ENCODE measurements at regions not wholly inside any gene's neighbourhood (a gene's known extent, or its start where the extent isn't known, plus 50 kb on each side); places are given as distances from the start of the nearest gene placed in this dataset.

GRCh38 chrX:115940348-115940747 lies 230.2 kb upstream of the AGTR2 start:
- DNase-seq (ENCODE audit: extremely low spot score), result no peak
- POLR2A ChIA-PET, result no interaction called here
- CTCF ChIA-PET, result interaction anchor here (1.4 kb wide), 1 partner anchor 9 kb away, joined by 6 read pairs; no protein-coding TSS in a partner anchor
- TF ChIP-seq NFRKB (IDR thresholded peaks at IDR 0.05), result no peak
- no peak for TF ChIP-seq ZNF384 (IDR thresholded peaks at IDR 0.05)
- TF ChIP-seq FOXM1 (IDR thresholded peaks at IDR 0.05; ENCODE audit: borderline replicate concordance), result no peak
- no peak for TF ChIP-seq TARDBP (IDR thresholded peaks at IDR 0.05)
- TF ChIP-seq ELF4 (IDR thresholded peaks at IDR 0.05), result no peak
- no peak for TF ChIP-seq SUZ12 (IDR thresholded peaks at IDR 0.05)
- TF ChIP-seq ARNT (IDR thresholded peaks at IDR 0.05), result no peak
- no peak for TF ChIP-seq L3MBTL2 (conservative IDR thresholded peaks at IDR 0.05)
- TF ChIP-seq HDGF (IDR thresholded peaks at IDR 0.05; ENCODE audit: borderline replicate concordance), result no peak
- TF ChIP-seq BHLHE40 (IDR thresholded peaks at IDR 0.05; ENCODE audit: borderline replicate concordance), result no peak
- TF ChIP-seq FOXA1 (IDR thresholded peaks at IDR 0.05), result no peak
- TF ChIP-seq CTBP1 (IDR thresholded peaks at IDR 0.05; ENCODE audit: borderline replicate concordance), result no peak
- TF ChIP-seq SP1 (IDR thresholded peaks at IDR 0.05), result no peak
- no peak for TF ChIP-seq FOXK2 (IDR thresholded peaks at IDR 0.05)
- TF ChIP-seq LEF1 (IDR thresholded peaks at IDR 0.05; ENCODE audit: borderline replicate concordance), result no peak
- TF ChIP-seq, protein P1, sequence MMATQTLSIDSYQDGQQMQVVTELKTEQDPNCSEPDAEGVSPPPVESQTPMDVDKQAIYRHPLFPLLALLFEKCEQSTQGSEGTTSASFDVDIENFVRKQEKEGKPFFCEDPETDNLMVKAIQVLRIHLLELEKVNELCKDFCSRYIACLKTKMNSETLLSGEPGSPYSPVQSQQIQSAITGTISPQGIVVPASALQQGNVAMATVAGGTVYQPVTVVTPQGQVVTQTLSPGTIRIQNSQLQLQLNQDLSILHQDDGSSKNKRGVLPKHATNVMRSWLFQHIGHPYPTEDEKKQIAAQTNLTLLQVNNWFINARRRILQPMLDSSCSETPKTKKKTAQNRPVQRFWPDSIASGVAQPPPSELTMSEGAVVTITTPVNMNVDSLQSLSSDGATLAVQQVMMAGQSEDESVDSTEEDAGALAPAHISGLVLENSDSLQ (IDR thresholded peaks at IDR 0.05), result no peak

- no peak for TF ChIP-seq TARDBP (IDR thresholded peaks at IDR 0.05)
- no peak for TF ChIP-seq FOXK2 (IDR thresholded peaks at IDR 0.05)
- no peak for TF ChIP-seq L3MBTL2 (conservative IDR thresholded peaks at IDR 0.05)
- no peak for TF ChIP-seq CTBP1 (IDR thresholded peaks at IDR 0.05; ENCODE audit: borderline replicate concordance)
- TF ChIP-seq BHLHE40 (IDR thresholded peaks at IDR 0.05; ENCODE audit: borderline replicate concordance), result no peak
- TF ChIP-seq ZNF384 (IDR thresholded peaks at IDR 0.05), result peak; percentile 100
- TF ChIP-seq ELF4 (IDR thresholded peaks at IDR 0.05), result no peak
- ChIA-PET POLR2A (interaction anchor here (1.6 kb wide), 1 partner anchor 9 kb away, joined by 3 read pairs; no protein-coding TSS in a partner anchor), CTCF (interaction anchor here (0.7 to 1.4 kb wide), 3 partner anchors 8 to 43 kb away, joined by 4 to 5 read pairs (median 4); no protein-coding TSS in a partner anchor)
- DNase-seq (ENCODE audit: extremely low spot score), result peak; percentile 83
Observed at GRCh38 chrX:115940888-115941332, 229.6 kb upstream of the AGTR2 start.

GRCh38 chrX:115941388-115941787 lies 229.2 kb upstream of the AGTR2 start:
- TF ChIP-seq CTBP1 (IDR thresholded peaks at IDR 0.05; ENCODE audit: borderline replicate concordance), result no peak
- TF ChIP-seq L3MBTL2 (conservative IDR thresholded peaks at IDR 0.05), result no peak
- TF ChIP-seq ZNF384 (IDR thresholded peaks at IDR 0.05), result no peak
- no peak for TF ChIP-seq LEF1 (IDR thresholded peaks at IDR 0.05; ENCODE audit: borderline replicate concordance)
- TF ChIP-seq TARDBP (IDR thresholded peaks at IDR 0.05), result no peak
- TF ChIP-seq NFRKB (IDR thresholded peaks at IDR 0.05), result no peak
- no peak for TF ChIP-seq SUZ12 (IDR thresholded peaks at IDR 0.05)
- DNase-seq (ENCODE audit: extremely low spot score), result no peak
- CTCF ChIA-PET, result interaction anchor here (0.7 to 1.4 kb wide), 3 partner anchors 8 to 44 kb away, joined by 4 to 5 read pairs (median 4); no protein-coding TSS in a partner anchor
- POLR2A ChIA-PET, result interaction anchor here (1.6 kb wide), 1 partner anchor 9 kb away, joined by 3 read pairs; no protein-coding TSS in a partner anchor

- no peak for DNase-seq (ENCODE audit: extremely low spot score)
- TF ChIP-seq CTBP1 (IDR thresholded peaks at IDR 0.05; ENCODE audit: borderline replicate concordance) (no peak), HDGF (IDR thresholded peaks at IDR 0.05; ENCODE audit: borderline replicate concordance) (no peak), FOXA1 (IDR thresholded peaks at IDR 0.05) (no peak), LEF1 (IDR thresholded peaks at IDR 0.05; ENCODE audit: borderline replicate concordance) (no peak), FOXK2 (IDR thresholded peaks at IDR 0.05) (no peak), ZNF384 (IDR thresholded peaks at IDR 0.05) (no peak), NFRKB (IDR thresholded peaks at IDR 0.05) (no peak), FOXM1 (IDR thresholded peaks at IDR 0.05; ENCODE audit: borderline replicate concordance) (no peak), ELF4 (IDR thresholded peaks at IDR 0.05) (no peak), L3MBTL2 (conservative IDR thresholded peaks at IDR 0.05) (no peak), BHLHE40 (IDR thresholded peaks at IDR 0.05; ENCODE audit: borderline replicate concordance) (no peak), SP1 (IDR thresholded peaks at IDR 0.05) (no peak), TARDBP (IDR thresholded peaks at IDR 0.05) (no peak), ARNT (IDR thresholded peaks at IDR 0.05) (no peak), SUZ12 (IDR thresholded peaks at IDR 0.05) (no peak)
- TF ChIP-seq, protein P1 (IDR thresholded peaks at IDR 0.05), result no peak
- POLR2A ChIA-PET, result no interaction called here
- CTCF ChIA-PET, result no interaction called here
Observed at GRCh38 chrX:115946059-115946458, 224.5 kb upstream of the AGTR2 start.

DNA sequence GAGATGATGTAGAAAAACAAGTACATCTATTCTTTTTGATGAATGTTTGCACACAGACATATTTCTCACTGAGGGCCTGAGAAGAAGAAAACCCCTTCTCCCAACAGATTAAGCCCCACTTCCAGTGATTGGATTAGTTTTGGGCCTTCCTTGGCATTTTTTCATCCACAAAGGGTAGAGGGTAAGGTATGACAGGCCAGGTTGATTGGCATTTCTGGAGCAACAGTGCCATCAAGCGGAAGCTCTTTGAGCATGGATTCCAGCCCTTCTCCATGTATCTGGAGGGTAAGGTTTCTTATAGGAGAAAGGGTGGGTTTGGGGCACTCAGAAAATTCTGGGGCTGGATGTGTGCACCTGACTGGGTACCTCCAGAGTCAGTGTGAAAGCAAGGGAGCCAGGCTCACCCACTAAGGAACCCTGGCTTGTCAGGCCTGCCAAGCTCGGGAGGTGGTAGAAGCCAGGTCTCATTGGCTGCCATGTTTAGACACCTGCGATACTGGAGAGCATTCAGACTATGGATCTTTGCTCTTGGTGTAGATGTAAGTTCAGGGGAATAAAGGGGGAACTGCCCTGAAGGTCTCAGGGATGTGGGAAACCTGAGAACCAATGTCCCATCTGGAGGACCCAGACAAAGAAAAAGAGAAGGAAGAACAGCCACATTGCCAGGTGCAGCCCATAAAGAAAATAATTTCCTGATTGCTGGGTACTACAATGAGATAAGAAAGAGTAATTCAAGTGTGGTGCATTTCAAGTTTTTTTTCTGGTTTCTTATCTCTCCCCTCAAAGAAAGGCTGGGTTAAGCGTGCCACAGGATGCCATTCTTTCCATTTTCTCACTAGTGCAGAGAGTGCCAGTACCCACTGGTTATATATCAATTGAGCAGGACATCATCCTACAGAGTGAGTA lies 222.3 kb upstream of the AGTR2 start:
- peak; percentile 48 for DNase-seq (ENCODE audit: extremely low spot score)
- TF ChIP-seq, protein P1 (IDR thresholded peaks at IDR 0.05), result peak; percentile 71
- TF ChIP-seq ZNF384 (IDR thresholded peaks at IDR 0.05) (peak; percentile 97), BHLHE40 (IDR thresholded peaks at IDR 0.05; ENCODE audit: borderline replicate concordance) (no peak)
- ChIA-PET POLR2A (no interaction called here), CTCF (interaction anchor here (1.4 to 1.9 kb wide), 2 partner anchors 7 to 8 kb away, joined by 5 to 6 read pairs; no protein-coding TSS in a partner anchor)
